Middle frontal gyrus (tissue), 1 donor: ENCODE measurements at regions not wholly inside any gene's neighbourhood (a gene's known extent, or its start where the extent isn't known, plus 50 kb on each side); places are given as distances from the start of the nearest gene placed in this dataset.

Experiments
- DNase-seq: peaks from one replicate; pipeline ENCODE4 v3.0.0-alpha.2; 2015; ENCODE audit warnings: low spot score; ENCODE audit errors: extremely low spot score

DNA sequence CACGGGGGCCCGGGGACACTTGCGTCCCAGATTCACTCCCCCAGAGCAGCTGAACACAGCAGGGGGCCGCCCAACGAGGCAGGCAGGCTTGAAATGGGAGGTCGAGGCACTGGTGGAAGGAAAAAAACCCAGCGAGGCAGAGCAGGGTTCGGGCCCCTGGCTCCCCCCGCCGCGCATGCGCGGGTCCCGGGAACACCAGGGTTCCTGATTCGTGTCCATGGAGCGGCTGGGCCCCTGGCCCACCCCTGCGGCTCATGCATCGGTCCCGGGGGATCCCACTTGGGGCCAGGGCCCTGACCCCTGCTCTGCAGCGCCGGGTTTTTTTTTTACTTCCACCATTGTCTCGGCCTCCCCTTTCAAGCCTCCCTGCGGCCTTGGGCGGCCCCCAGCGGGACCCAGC, 321.5 kb downstream of the ALG10 start:
- DNase-seq: no peak

GRCh38 chr12:34344851-34345522, 322.7 kb downstream of the ALG10 start:
- no peak for DNase-seq

GRCh38 chr12:34345801-34346200, 323.5 kb downstream of the ALG10 start:
- DNase-seq: no peak

DNA sequence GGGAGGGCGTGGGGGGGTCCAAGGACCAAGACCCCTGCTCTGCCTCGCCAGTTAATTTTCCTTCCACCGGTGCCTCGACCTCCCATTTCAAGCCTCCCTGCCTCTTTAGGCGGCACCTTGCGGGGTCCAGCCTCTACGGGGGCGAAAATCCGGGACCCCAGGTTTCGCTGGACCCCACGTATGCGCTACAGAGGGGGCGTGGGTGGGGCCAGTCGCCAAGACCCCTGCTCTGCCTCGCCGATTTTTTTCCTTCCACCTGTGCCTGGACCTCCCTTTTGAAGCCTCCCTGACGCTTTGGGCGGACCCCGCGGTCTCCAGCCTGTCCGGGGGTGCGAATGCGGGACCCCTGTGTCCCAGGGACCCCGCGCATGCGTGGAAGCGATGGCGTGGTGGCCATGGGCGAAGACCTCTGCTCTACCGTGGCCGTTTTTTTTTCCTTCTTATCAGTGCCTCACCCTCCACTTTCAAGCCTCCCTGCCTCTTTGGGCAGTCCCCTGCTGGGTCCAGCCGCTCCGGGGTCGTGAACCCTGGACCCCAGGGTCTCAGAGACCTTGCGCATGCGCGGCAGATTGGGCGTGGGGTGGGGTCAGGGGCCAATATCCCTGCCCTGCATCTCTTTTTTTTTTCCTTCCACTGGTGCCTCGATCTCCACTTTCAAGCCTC, 324.2 kb downstream of the ALG10 start:
- DNase-seq: no peak

- no peak for DNase-seq
Observed at GRCh38 chr12:34347367-34347766, 325.1 kb downstream of the ALG10 start.

DNA sequence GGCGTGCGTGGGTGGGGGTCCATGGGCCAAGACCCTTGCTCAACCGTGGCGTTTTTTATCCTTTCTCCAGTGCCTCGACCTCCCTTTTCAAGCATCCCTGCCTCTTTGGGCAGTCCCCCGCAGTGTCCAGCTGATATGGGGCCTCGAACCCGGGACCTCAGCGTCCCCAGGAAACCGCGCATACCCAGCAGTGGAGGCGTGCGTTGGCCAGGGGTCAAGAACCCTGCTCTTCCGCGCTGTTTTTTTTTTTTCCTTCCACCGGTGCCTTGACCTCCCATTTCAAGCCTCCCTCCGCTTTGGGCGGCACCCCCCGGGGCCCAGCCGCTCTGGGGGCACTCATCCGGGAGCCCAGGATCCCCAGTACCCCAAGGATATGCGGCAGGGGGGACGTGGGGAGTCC, 325.8 kb downstream of the ALG10 start:
- DNase-seq: no peak

GRCh38 chr12:34348836-34349672, 326.8 kb downstream of the ALG10 start:
- DNase-seq: no peak

DNA sequence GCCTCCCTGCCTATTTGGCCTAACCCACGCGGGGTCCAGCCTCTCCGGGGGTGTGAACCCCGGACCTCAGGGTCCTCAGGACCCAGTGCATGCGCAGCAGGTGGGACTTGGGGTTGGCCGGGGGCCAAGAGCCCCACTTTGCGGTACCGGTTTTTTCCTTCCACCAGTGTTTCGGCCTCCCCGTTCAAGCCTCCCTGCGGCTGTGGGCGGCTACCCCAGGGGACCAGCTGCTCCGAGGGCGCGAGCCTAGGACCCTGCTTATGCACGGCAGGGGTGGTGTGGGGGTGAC, 327.3 kb downstream of the ALG10 start:
- no peak for DNase-seq

DNA sequence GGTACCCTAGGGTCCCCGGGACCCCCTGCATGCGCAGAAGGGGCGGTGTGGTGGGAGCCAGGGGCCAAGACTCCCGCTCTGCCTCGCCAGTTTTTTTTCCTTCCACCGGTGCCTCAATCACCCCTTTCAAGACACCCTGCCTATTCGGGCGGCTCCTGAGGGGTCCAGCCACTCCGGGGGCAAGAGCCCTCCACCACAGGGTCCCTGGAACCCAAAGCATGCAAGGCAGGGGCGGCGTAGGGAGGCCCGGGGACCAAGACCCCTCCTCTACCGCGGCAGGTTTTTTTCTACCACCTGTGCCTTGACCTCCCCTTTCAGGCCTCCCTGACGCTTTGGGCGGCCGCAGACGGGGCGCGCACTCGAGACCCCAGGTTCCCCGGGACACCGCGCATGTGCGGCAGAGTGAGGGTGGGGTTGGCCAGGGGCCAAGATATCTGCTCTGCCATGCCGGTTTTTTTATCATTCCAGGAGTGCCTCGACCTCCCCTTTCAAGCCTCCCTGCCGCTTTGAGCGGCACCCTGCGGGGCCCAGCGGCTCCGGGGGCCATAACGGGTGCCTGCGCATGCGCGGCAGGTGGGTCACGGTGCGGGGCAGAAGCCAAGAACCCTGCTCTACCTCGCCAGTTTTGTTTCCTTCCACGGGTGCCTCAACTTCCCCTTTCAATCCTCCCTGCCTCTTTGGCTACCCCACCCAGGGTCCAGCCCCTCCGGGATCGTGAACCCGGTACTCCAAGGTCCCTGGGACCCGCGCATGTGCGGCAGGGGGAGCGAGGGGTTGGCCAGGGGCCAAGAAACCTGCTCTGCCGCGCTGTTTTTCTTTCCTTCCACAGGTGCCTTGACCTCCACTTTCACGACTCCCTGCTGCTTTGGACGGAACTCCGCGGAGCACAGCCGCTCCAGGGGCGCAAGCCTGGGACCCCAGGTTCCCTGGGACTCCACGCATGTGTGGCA, 328.1 kb downstream of the ALG10 start:
- DNase-seq: no peak

GRCh38 chr12:34352098-34352497, 329.8 kb downstream of the ALG10 start:
- no peak for DNase-seq

- no peak for DNase-seq
Observed at GRCh38 chr12:34354239-34355200, 332.2 kb downstream of the ALG10 start.

DNA sequence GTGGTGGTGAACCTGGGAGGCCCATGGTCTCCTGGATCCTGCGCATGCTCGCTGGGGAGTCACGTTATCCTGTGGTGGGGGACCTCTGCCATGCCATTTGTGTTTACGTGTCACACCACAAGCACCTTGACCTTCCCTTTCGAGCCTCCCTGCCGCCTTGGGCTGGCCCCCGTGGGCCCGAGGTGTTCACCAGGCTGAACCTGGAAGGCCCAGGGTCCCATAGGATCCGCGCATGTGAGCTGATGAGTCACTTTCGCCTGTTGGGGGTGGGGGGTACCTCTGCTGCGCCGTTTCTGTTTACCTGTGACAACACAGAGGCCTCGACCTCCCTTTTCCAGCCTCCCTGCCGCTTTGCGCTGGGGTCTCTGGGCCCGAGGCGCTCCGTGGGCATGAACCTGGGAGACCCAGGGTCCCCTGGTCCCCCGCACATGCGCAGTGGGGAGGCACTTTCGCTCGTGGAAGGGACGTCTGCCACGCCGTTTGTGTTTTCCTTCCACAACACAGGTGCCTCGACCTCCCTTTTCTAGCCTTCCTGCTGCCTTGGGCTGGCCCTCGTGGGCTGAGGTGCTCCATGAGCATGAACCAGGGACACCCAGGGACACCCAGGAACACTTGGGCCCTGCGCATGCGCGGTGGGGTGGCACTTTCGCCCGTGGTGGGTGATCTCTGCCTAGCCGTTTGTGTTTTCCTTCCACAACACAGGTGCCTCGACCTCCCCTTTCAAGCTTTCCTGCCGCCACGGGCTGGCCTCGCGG, 334.1 kb downstream of the ALG10 start:
- no peak for DNase-seq

GRCh38 chr12:34357791-34358190, 335.5 kb downstream of the ALG10 start:
- DNase-seq: no peak

DNA sequence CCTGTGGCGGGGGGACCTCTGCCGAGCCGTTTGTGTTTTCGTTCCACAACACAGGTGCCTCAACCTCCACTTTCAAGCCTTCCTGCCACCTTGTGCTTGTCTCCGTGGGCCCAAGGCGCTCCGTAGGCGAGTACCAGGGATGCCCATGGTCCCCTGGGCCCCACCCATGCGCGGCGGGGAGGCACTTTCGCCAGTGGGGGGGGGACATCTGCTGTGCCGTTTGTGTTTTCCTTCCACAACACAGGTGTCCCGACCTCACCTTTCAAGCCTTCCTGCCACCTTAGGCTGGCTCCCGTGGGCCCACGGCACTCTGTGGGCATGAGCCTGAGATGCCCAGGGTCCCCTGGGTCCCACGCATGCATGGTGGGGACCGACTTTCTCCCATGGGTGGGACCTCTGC, 335.9 kb downstream of the ALG10 start:
- no peak for DNase-seq

DNA sequence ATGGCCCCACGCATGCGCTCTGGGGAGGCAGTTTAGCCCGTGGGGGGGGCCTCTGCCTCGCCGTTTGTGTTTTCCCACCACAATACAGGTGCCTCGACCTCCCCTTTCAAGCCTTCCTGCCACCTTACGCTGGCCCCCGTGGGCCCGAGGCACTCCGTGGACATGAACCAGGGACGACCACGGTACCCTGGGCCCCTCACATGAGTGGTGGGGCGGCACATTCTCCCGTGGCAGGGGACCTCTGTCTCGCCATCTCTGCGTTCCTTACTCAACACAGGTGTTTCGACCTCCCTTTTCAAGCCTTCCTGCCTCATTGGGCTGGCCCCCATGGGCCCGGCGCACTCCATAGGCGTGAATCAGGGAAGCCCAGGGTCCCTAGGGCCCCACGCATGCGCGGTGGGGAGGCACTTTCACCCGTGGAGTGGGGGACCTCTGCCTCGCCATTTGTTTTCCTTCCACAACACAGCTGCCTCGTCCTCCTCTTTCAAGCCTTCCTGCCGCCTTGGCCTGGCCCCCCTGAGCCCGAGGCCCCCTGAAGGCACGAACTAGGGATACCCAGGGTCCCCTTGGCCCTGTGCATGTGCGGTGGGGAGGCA, 339.5 kb downstream of the ALG10 start:
- DNase-seq: no peak

- DNase-seq: no peak
Observed at GRCh38 chr12:34363050-34363673, 340.9 kb downstream of the ALG10 start.

DNA sequence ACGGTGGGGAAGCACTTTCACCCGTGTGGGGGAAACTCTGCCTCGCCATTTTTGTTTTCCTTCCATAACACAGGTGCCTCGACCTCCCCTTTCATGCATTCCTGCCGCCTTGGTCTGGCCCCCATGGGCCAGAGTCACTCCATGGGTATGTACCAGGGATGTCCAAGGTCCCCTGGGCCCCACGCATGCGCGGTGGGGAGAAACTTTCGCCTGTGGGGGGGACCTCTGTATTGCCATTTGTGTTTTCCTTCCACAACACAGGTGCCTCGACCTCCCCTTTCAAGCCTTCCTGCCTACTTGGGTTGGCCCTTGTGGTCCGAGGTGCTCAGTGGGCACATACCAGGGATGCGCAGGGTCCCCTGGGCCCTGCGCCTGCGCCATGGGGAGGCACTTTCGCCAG, 345.8 kb downstream of the ALG10 start:
- DNase-seq: no peak

DNA sequence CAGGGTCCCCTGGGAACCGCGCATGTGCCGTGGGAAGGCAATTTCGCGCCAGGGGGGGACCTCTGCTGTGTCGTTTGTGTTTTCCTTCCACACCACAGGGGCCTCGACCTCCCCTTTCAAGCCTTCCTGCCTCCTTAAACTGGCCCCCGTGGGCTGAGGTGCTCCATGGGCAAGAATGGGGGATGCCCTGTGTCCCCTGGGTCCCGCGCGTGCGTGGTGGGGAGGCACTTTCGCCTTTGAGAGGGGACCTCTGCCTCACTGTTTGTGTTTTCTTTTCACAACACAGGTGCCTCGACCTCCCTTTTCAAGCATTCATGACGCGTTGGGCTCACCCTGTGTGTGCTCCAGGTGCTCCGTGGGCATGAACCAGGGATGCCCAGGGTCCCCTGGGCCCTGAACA, 348.8 kb downstream of the ALG10 start:
- no peak for DNase-seq

- no peak for DNase-seq
Observed at GRCh38 chr12:34372003-34372402, 349.7 kb downstream of the ALG10 start.
